ENCODE measurements at regions not wholly inside any gene's neighbourhood (a gene's known extent, or its start where the extent isn't known, plus 50 kb on each side); places are given as distances from the start of the nearest gene placed in this dataset.

DNA sequence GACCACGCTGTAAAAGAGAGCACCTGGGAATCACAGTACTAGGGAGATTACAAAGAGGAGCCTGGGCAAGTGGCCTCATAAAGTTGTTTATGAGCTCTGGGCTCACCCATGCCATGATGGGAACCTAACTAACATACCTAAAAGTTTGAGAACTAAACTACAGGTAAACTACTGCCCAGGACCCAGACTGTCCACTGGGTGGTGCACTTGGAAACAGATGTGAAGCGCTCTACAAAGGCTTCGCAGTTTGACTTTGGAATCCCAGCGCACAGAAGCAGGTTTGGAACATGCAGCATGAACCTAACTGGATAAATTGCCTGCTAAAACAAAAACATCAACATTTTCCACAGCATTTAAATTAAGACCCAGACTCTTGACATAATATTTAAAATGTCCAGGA lies 418.6 kb downstream of the FAM181B start:
- TF ChIP-seq CREB1 (IDR thresholded peaks at IDR 0.05) (no peak), POLR2A (IDR thresholded peaks at IDR 0.05; ENCODE audit: control extremely low read depth in 1 of 2, low read depth in 2 of 2, low read length in 2 of 2) (no peak), CTCF (IDR thresholded peaks at IDR 0.05; ENCODE audit: control extremely low read depth in 1 of 3, insufficient read depth in 1 of 3, low read depth in 1 of 3, low read length in 3 of 3) (peak; percentile 54 to 78 (median 75)), CHD2 (IDR thresholded peaks at IDR 0.05; ENCODE audit: low read length) (no peak), GTF2F1 (IDR thresholded peaks at IDR 0.05; ENCODE audit: borderline replicate concordance, low read depth, low read length) (no peak), GABPA (IDR thresholded peaks at IDR 0.05; ENCODE audit: borderline replicate concordance, insufficient read depth, low read length) (no peak), KDM1A (IDR thresholded peaks at IDR 0.05; ENCODE audit: borderline replicate concordance, low read length) (no peak), HDAC2 (IDR thresholded peaks at IDR 0.05; ENCODE audit: borderline replicate concordance in 1 of 2, low read depth in 2 of 2, low read length in 2 of 2) (no peak), TAF1 (IDR thresholded peaks at IDR 0.05; ENCODE audit: low read depth, low read length) (no peak), ASH2L (IDR thresholded peaks at IDR 0.05; ENCODE audit: low read length) (no peak), RFX5 (IDR thresholded peaks at IDR 0.05; ENCODE audit: borderline replicate concordance, low read depth, low read length) (no peak)
- TF ChIP-seq, protein P1, sequence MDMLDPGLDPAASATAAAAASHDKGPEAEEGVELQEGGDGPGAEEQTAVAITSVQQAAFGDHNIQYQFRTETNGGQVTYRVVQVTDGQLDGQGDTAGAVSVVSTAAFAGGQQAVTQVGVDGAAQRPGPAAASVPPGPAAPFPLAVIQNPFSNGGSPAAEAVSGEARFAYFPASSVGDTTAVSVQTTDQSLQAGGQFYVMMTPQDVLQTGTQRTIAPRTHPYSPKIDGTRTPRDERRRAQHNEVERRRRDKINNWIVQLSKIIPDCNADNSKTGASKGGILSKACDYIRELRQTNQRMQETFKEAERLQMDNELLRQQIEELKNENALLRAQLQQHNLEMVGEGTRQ (IDR thresholded peaks at IDR 0.05; ENCODE audit: low read length), result no peak

Data from H1 (cell line).